ENCODE measurements at regions not wholly inside any gene's neighbourhood (a gene's known extent, or its start where the extent isn't known, plus 50 kb on each side); places are given as distances from the start of the nearest gene placed in this dataset.

DNA sequence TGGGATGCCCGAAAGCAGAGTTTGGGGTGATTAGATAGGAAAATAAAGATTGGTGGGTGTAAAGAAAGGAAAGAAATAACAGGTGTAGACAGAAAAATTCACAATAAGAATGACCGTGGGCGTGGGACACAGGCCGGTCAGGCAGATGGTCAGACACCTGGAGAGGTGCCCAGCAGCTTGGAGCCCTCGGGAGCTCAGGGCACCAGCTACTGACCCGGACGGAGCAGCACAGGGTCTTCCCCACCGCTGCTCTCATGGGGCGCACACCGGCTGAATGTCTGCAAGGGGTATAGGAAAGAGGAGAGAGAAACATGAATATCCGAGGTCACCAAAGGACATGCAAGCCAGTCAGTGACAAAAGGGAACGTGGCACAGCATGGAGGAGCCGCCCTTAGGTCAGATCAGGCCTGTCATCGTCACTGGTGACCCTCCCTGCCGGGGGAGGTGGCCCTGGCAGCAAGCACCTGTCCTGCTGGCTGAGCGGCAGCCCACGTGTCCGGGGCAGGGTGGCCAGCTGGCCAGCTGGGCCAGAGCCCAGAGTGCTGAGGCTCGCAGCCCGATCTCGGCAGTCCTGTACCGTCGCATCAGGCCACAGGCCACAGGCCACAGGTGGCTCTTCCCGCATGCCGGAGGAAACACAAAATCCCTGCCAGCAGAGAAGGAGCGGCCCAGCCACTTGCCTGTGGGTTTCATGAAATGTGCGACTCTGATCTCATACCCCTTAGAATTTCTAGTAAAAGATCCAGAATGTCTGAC, 112.0 kb upstream of the NDUFV2 start:
- TF ChIP-seq, protein P1, sequence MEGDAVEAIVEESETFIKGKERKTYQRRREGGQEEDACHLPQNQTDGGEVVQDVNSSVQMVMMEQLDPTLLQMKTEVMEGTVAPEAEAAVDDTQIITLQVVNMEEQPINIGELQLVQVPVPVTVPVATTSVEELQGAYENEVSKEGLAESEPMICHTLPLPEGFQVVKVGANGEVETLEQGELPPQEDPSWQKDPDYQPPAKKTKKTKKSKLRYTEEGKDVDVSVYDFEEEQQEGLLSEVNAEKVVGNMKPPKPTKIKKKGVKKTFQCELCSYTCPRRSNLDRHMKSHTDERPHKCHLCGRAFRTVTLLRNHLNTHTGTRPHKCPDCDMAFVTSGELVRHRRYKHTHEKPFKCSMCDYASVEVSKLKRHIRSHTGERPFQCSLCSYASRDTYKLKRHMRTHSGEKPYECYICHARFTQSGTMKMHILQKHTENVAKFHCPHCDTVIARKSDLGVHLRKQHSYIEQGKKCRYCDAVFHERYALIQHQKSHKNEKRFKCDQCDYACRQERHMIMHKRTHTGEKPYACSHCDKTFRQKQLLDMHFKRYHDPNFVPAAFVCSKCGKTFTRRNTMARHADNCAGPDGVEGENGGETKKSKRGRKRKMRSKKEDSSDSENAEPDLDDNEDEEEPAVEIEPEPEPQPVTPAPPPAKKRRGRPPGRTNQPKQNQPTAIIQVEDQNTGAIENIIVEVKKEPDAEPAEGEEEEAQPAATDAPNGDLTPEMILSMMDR (IDR thresholded peaks at IDR 0.05) = no peak
- TF ChIP-seq POLR2A (IDR thresholded peaks at IDR 0.05) (no peak), POLR2AphosphoS5 (IDR thresholded peaks at IDR 0.05) (no peak), EP300 (IDR thresholded peaks at IDR 0.05; ENCODE audit: low read depth) (no peak)

Data from transverse colon (tissue), 4 donors.